Right cardiac atrium (tissue), 5 donors: ENCODE measurements at regions not wholly inside any gene's neighbourhood (a gene's known extent, or its start where the extent isn't known, plus 50 kb on each side); places are given as distances from the start of the nearest gene placed in this dataset.
A peak's percentile ranks its signal among the peaks of the same experiment; 100 is the strongest.

Experiments
- ATAC-seq, 2 donors: fragments of 200-7000 bp; cut with Tn5 transposase; one replicate each; pipeline versions ENCODE4 v1.8.0 to v1.9.1; 2020; ENCODE audit warnings: moderate library complexity in 2 of 2, mild to moderate bottlenecking in 1 of 2
- DNase-seq, 3 donors: peaks; one replicate each; pipeline ENCODE4 v3.0.0-alpha.2; 2020
- H3K27ac ChIP-seq: one replicate; pipeline ENCODE4 v1.5.1; 2013; ENCODE audit warnings: mild to moderate bottlenecking, low read length, control low read depth, moderate library complexity
- H3K27me3 ChIP-seq: one replicate; pipeline ENCODE4 v1.6.1; 2013; ENCODE audit not compliant: control insufficient read depth, insufficient read depth
- H3K4me1 ChIP-seq: one replicate; pipeline ENCODE4 v1.6.1; 2013; ENCODE audit warnings: low read length; ENCODE audit not compliant: control insufficient read depth, insufficient read depth
- H3K4me3 ChIP-seq: one replicate; pipeline ENCODE4 v1.5.1; 2013; ENCODE audit warnings: low read length, control low read depth
- H3K9me3 ChIP-seq: one replicate; pipeline ENCODE4 v1.6.1; 2013; ENCODE audit warnings: low read length; ENCODE audit not compliant: control insufficient read depth
- WGBS: extraction: QIAGEN DNeasy Blood & Tissue Kit; methylation state at CpG from one replicate; pipeline ENCODE4 v1.1.7; 2013; 5-methylcytosine and 5-hydroxymethylcytosine counted together
- intact Hi-C, 4 donors: fragments of 100-400 bp; cut with DNase I; formaldehyde crosslinking; loops; one replicate each; pipeline versions ENCODE4 v1.11.0 to v1.14.0; 2022 to 2023
- donor health status: healthy with polysubstance abuse.
- donor health status: DM: no; HTN: yes; CAD: no.
- donor health status: DM: no; HTN: no; CAD: no.
- donor health status: DM: no; HTN: yes; CAD: no; lungs with severe emphysema.
- donor health status: DM: yes; HTN: yes; CAD: no.

GRCh38 chr3:31369637-31370379 lies 162.9 kb upstream of the STT3B start:
- H3K27ac ChIP-seq: no peak overlapping the region
- intact Hi-C loops: no loop called here
- WGBS: 75% methylated on average over 2 of the region's 2 CpGs

DNA sequence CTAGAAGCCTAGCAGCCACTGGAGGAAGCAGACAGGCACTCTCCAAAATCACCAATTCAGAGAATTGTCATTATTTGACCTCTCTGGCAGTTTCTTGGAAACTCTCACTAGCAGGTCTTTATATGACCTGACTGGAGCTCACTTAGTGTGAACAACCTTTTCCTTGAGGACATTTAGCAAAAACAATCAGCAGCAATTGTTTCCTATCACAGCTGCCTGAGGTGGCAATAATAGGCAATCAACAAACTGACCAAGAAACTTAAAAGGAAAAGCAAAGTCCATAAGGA lies 162.4 kb upstream of the STT3B start:
- no peaks in the 10 kb centered on the region for H3K9me3 ChIP-seq
- intact Hi-C loops: no loop called here
- no peaks in the 10 kb centered on the region for H3K4me1 ChIP-seq
- no peak overlapping the region for H3K4me3 ChIP-seq
- no peaks in the 10 kb centered on the region for H3K27me3 ChIP-seq
- DNase-seq: no peak
- H3K27ac ChIP-seq: no peak overlapping the region
- ATAC-seq: no peak

More at GRCh38 chr3:31369637-31370379, 162.9 kb upstream of the STT3B start:
- Histone ChIP-seq H3K27me3 (no peaks in the 10 kb centered on the region), H3K4me1 (no peaks in the 10 kb centered on the region), H3K4me3 (no peak overlapping the region), H3K9me3 (no peaks in the 10 kb centered on the region)
- ATAC-seq (peak in 1 of 2 donors; percentile 30), DNase-seq (no peak)

GRCh38 chr3:31370681-31371080 lies 162.0 kb upstream of the STT3B start:
- intact Hi-C loops: no loop called here

GRCh38 chr3:31371484-31372177 lies 161.1 kb upstream of the STT3B start:
- intact Hi-C loops: no loop called here
- ATAC-seq (peak; percentile 58 to 77), DNase-seq (no peak)
- Histone ChIP-seq H3K27ac (no peak overlapping the region), H3K27me3 (no peaks in the 10 kb centered on the region), H3K4me3 (no peak overlapping the region), H3K4me1 (no peaks in the 10 kb centered on the region), H3K9me3 (no peaks in the 10 kb centered on the region)
- 61% methylated on average over 4 of the region's 4 CpGs for WGBS

More at GRCh38 chr3:31370681-31371080, 162.0 kb upstream of the STT3B start:
- WGBS: 62% methylated on average over 2 of the region's 2 CpGs
- H3K27ac ChIP-seq: no peak overlapping the region
- no peak overlapping the region for H3K4me3 ChIP-seq
- no peaks in the 10 kb centered on the region for H3K27me3 ChIP-seq
- H3K4me1 ChIP-seq: no peaks in the 10 kb centered on the region
- ATAC-seq (peak; percentile 49 to 91), DNase-seq (no peak)
- no peaks in the 10 kb centered on the region for H3K9me3 ChIP-seq

GRCh38 chr3:31373681-31374080 lies 159.0 kb upstream of the STT3B start:
- DNase-seq (no peak), ATAC-seq (no peak)
- Histone ChIP-seq H3K27me3 (no peaks in the 10 kb centered on the region), H3K4me1 (no peaks in the 10 kb centered on the region), H3K27ac (no peak overlapping the region), H3K9me3 (no peaks in the 10 kb centered on the region), H3K4me3 (no peak overlapping the region)
- 90% methylated on average over 3 of the region's 3 CpGs for WGBS
- intact Hi-C loops: no loop called here

GRCh38 chr3:31377045-31377642 lies 155.6 kb upstream of the STT3B start:
- no peak overlapping the region for H3K27ac ChIP-seq
- H3K4me3 ChIP-seq: no peak overlapping the region
- H3K4me1 ChIP-seq: no peaks in the 10 kb centered on the region
- ATAC-seq (no peak), DNase-seq (no peak)
- intact Hi-C loops: no loop called here
- H3K27me3 ChIP-seq: no peaks in the 10 kb centered on the region
- no peaks in the 10 kb centered on the region for H3K9me3 ChIP-seq
- 92% methylated on average over 5 of the region's 5 CpGs for WGBS

GRCh38 chr3:31378231-31378630 lies 154.5 kb upstream of the STT3B start:
- DNase-seq (no peak), ATAC-seq (no peak)
- Histone ChIP-seq H3K9me3 (no peaks in the 10 kb centered on the region), H3K4me3 (no peak overlapping the region), H3K27ac (no peak overlapping the region), H3K27me3 (no peaks in the 10 kb centered on the region), H3K4me1 (no peaks in the 10 kb centered on the region)
- WGBS: 92% methylated on average over 1 of the region's 1 CpG
- intact Hi-C loops: no loop called here

DNA sequence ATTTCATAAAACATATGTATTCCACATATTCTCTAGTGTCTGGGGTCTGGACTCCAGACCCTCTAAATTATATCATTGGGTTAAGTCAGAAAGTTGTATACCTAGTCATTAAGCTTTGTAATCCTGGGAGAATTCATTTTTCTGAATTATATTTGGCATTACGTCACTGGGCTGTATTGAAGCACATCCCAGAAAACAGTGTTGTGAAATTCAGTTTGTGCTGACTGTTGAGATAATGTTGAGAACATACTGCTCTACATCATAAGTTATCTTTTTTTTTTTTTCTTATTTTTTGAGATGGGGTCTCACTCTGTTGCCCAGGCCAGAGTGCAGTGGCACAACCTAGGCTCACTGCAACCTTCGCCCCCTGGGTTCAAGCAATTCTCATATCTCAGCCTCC lies 153.1 kb upstream of the STT3B start:
- intact Hi-C loops: no loop called here
- H3K9me3 ChIP-seq: no peaks in the 10 kb centered on the region
- ATAC-seq: peak in 1 of 2 donors; percentile 45
- no peak overlapping the region for H3K27ac ChIP-seq
- WGBS: 82% methylated on average over 2 of the region's 2 CpGs
- no peak for DNase-seq
- no peaks in the 10 kb centered on the region for H3K27me3 ChIP-seq
- H3K4me3 ChIP-seq: no peak overlapping the region
- no peaks in the 10 kb centered on the region for H3K4me1 ChIP-seq

DNA sequence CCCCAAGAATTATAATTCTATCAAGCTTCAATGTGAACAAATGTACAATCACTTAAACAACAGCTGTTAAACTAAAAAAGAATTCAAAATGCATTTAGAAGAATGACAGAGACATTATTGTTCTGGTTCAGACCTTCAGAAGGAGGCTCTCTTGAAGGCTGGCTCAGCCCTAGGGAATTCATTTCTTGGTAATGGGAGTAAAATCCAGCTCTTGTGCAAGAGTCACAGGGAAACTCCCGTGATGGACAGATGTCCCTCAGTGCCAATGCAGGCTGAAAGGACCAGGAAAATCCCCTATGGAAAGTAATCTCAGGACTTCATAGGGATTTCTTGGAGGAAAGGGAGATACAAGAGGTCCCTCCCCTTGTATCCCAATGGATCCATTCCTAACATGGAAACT lies 149.9 kb upstream of the STT3B start:
- no peaks in the 10 kb centered on the region for H3K27me3 ChIP-seq
- intact Hi-C loops: no loop called here
- DNase-seq: no peak
- 66% methylated on average over 1 of the region's 1 CpG for WGBS
- no peak for ATAC-seq
- H3K4me1 ChIP-seq: no peaks in the 10 kb centered on the region
- H3K9me3 ChIP-seq: no peaks in the 10 kb centered on the region
- H3K27ac ChIP-seq: no peak overlapping the region
- no peak overlapping the region for H3K4me3 ChIP-seq

- no peak overlapping the region for H3K27ac ChIP-seq
- ATAC-seq: no peak
- H3K27me3 ChIP-seq: no peaks in the 10 kb centered on the region
- no peak overlapping the region for H3K4me3 ChIP-seq
- H3K9me3 ChIP-seq: no peaks in the 10 kb centered on the region
- WGBS: 57% methylated on average over 1 of the region's 1 CpG
- DNase-seq: no peak
- intact Hi-C loops: no loop called here
- no peaks in the 10 kb centered on the region for H3K4me1 ChIP-seq
Measured at GRCh38 chr3:31384117-31384516, 148.6 kb upstream of the STT3B start.

GRCh38 chr3:31389939-31390338 lies 142.8 kb upstream of the STT3B start:
- Histone ChIP-seq H3K27ac (no peak overlapping the region), H3K4me1 (no peaks in the 10 kb centered on the region), H3K4me3 (no peak overlapping the region), H3K27me3 (no peaks in the 10 kb centered on the region), H3K9me3 (no peaks in the 10 kb centered on the region)
- WGBS: 70% methylated on average over 1 of the region's 1 CpG
- no peak for DNase-seq
- ATAC-seq: no peak
- intact Hi-C loops: no loop called here
